B cell (primary cell): ENCODE measurements at regions not wholly inside any gene's neighbourhood (a gene's known extent, or its start where the extent isn't known, plus 50 kb on each side); places are given as distances from the start of the nearest gene placed in this dataset.

Source experiments
- ATAC-seq: fragments of 200-7000 bp; cut with Tn5 transposase; one replicate; pipeline ENCODE4 v1.10.0; 2021; ENCODE audit warnings: low read depth, mild to moderate bottlenecking, moderate number of reproducible peaks, moderate library complexity
- CTCF ChIA-PET: fragments of 350-600 bp; sonication (Branson Sonifier 250); formaldehyde crosslinking; loops from one replicate; lab custom pipeline; 2021; ENCODE audit warnings: antibody characterized with exemption, inconsistent platforms; lab: Charles Lee
- POLR2A ChIA-PET: fragments of 350-600 bp; sonication (Branson Sonifier 250); formaldehyde crosslinking; loops from one replicate; lab custom pipeline; 2021; ENCODE audit warnings: antibody characterized with exemption; lab: Charles Lee
- DNase-seq: peaks from one replicate; pipeline ENCODE4 v3.0.0; 2013
- H2AFZ ChIP-seq: 2 replicates; pipeline ENCODE4 v1.6.1; 2012; ENCODE audit warnings: mild to moderate bottlenecking, low read depth, low read length; ENCODE audit not compliant: insufficient read depth, poor library complexity, severe bottlenecking
- H3K27ac ChIP-seq, 2 donors: 1 replicate in 1 of 2; 2 replicates in 1 of 2; pipeline ENCODE4 v1.5.1; 2012 to 2013; ENCODE audit warnings: low read length in 2 of 2, mild to moderate bottlenecking in 2 of 2, moderate library complexity in 1 of 2
- H3K27me3 ChIP-seq, 4 experiments: fragments of 200-600 bp in 1 of 4; sonication (generic) in 1 of 4; replicated peaks in 1 of 4; 1 replicate in 2 of 4; 2 replicates in 2 of 4; pipeline versions ENCODE4 v1.6.1 to v1.7.0; 2013 to 2016; ENCODE audit warnings: low read length in 3 of 4, mild to moderate bottlenecking in 2 of 4, mixed read lengths in 1 of 4, moderate library complexity in 1 of 4; ENCODE audit not compliant: insufficient read depth in 4 of 4, control insufficient read depth in 3 of 4; ENCODE audit errors: control extremely low read depth in 1 of 4
- H3K36me3 ChIP-seq, 2 experiments: replicated peaks in 1 of 2; 1 replicate in 1 of 2; 2 replicates in 1 of 2; pipeline versions ENCODE4 v1.6.1 to v1.7.1; 2013; ENCODE audit warnings: low read length in 1 of 2; ENCODE audit not compliant: insufficient read depth in 2 of 2, control insufficient read depth in 1 of 2; ENCODE audit errors: control extremely low read depth in 1 of 2, extremely low read depth in 1 of 2
- H3K4me1 ChIP-seq, 2 donors: fragments of 200-600 bp in 1 of 2; sonication (generic) in 1 of 2; 1 replicate in 1 of 2; 2 replicates in 1 of 2; pipeline versions ENCODE4 v1.5.1 to v1.6.1; 2013 to 2017; ENCODE audit warnings: low read length in 2 of 2; ENCODE audit not compliant: control insufficient read depth in 2 of 2, insufficient read depth in 2 of 2
- H3K4me2 ChIP-seq: replicated peaks from 2 replicates; pipeline ENCODE3; 2012; ENCODE audit warnings: mild to moderate bottlenecking, low read depth, low read length; ENCODE audit not compliant: poor library complexity, severe bottlenecking
- H3K4me3 ChIP-seq, 5 experiments: fragments of 200-600 bp in 1 of 5; sonication (generic) in 1 of 5; 1 replicate in 3 of 5; 2 replicates in 2 of 5; pipeline versions ENCODE4 v1.5.1 to v1.7.0; 2011 to 2016; ENCODE audit warnings: low read length in 4 of 5, mild to moderate bottlenecking in 4 of 5, low read depth in 2 of 5, control low read depth in 1 of 5, moderate library complexity in 1 of 5; ENCODE audit not compliant: insufficient read depth in 1 of 5; ENCODE audit errors: control extremely low read depth in 1 of 5, extremely low read depth in 1 of 5
- H3K79me2 ChIP-seq: fragments of 200-600 bp; sonication (generic); one replicate; pipeline ENCODE4 v1.6.0; 2016; ENCODE audit warnings: low read length; ENCODE audit not compliant: control insufficient read depth, insufficient read depth
- H3K9ac ChIP-seq: fragments of 200-600 bp; sonication (generic); 2 replicates; pipeline ENCODE4 v1.6.1; 2017; ENCODE audit warnings: mild to moderate bottlenecking, low read length, moderate library complexity
- H3K9me3 ChIP-seq, 3 donors: one replicate each; pipeline versions ENCODE4 v1.6.1 to v1.7.1; 2013; ENCODE audit warnings: low read length in 2 of 3; ENCODE audit not compliant: control insufficient read depth in 2 of 3, insufficient read depth in 1 of 3; ENCODE audit errors: control extremely low read depth in 1 of 3
- H4K20me1 ChIP-seq: 2 replicates; pipeline ENCODE4 v1.6.0; 2012; ENCODE audit warnings: mild to moderate bottlenecking, low read length; ENCODE audit not compliant: insufficient read depth, control insufficient read depth, poor library complexity, severe bottlenecking
- H3K27ac Mint-ChIP-seq: one replicate; pipeline ENCODE4 v1.8.0; 2021; ENCODE audit warnings: mixed read lengths
- H3K27me3 Mint-ChIP-seq: one replicate; pipeline ENCODE4 v1.8.0; 2021; ENCODE audit warnings: mixed read lengths
- H3K4me1 Mint-ChIP-seq: one replicate; pipeline ENCODE4 v1.8.0; 2021; ENCODE audit warnings: mixed read lengths
- H3K4me3 Mint-ChIP-seq: one replicate; pipeline ENCODE4 v1.8.0; 2021; ENCODE audit warnings: mixed read lengths
- H3K9me3 Mint-ChIP-seq: one replicate; pipeline ENCODE4 v1.8.0; 2022; ENCODE audit warnings: mixed read lengths; ENCODE audit not compliant: insufficient read depth
- EZH2 ChIP-seq: IDR thresholded peaks from 2 replicates; pipeline ENCODE4 v1.6.1; 2012; ENCODE audit warnings: borderline replicate concordance, low read depth, mild to moderate bottlenecking, moderate library complexity, low read length; ENCODE audit not compliant: insufficient read depth, poor library complexity, severe bottlenecking
- WGBS: methylation state at CpG from one replicate; pipeline ENCODE4 v1.1.5; 2013; ENCODE audit warnings: missing lambda C conversion rate; ENCODE audit not compliant: insufficient coverage; 5-methylcytosine and 5-hydroxymethylcytosine counted together
- intact Hi-C: fragments of 100-400 bp; cut with micrococcal nuclease; formaldehyde crosslinking; loops from one replicate; pipeline ENCODE4 v1.10.0; 2022
- TF ChIP-seq, protein P1 (sequence below): fragments of 200-600 bp; IDR thresholded peaks from one replicate; pipeline ENCODE4 v1.8.0; 2022; ENCODE audit warnings: antibody characterized with exemption, mild to moderate bottlenecking

DNA sequence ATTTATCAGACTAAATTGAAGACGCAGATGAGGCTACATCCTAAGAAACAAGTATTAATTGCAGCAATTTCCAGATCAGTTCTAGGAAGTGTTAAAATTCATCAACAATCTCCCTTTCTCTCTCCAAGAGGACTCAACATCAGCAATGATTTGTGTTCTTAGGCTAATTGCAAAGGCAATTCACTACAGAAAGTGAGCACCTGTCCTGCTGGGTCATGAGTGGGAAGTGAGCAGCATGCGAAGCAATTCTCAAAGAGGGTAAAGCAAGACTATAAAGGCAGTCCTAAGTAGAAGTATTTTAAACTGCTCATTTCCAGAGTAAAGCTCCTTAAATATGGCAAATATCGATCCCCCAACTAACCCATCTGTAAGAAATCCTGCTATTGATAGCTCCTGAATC is 1191.0 kb upstream of the ALCAM start:
- CTCF ChIA-PET: interaction anchor here (0.6 kb wide), 1 partner anchor 87 kb away, joined by 3 read pairs; no protein-coding TSS in a partner anchor
- Histone ChIP-seq H3K27me3 (no peaks in the 10 kb centered on the region), H3K4me3 (no peak overlapping the region), H3K4me2 (no peak overlapping the region), H3K36me3 (no peaks in the 10 kb centered on the region), H3K27ac (no peak overlapping the region), H3K4me1 (no peaks in the 10 kb centered on the region), H2AFZ (no peak overlapping the region), H3K9me3 (no peaks in the 10 kb centered on the region), H4K20me1 (no peaks in the 10 kb centered on the region), H3K79me2 (no peaks in the 10 kb centered on the region), H3K9ac (no peak overlapping the region)
- Mint-ChIP-seq H3K27ac (no peak overlapping the region), H3K4me3 (no peak overlapping the region), H3K4me1 (no peaks in the 10 kb centered on the region), H3K9me3 (no peaks in the 10 kb centered on the region), H3K27me3 (no peaks in the 10 kb centered on the region)
- POLR2A ChIA-PET: no interaction called here
- intact Hi-C loops: no loop called here
- TF ChIP-seq, protein P1, sequence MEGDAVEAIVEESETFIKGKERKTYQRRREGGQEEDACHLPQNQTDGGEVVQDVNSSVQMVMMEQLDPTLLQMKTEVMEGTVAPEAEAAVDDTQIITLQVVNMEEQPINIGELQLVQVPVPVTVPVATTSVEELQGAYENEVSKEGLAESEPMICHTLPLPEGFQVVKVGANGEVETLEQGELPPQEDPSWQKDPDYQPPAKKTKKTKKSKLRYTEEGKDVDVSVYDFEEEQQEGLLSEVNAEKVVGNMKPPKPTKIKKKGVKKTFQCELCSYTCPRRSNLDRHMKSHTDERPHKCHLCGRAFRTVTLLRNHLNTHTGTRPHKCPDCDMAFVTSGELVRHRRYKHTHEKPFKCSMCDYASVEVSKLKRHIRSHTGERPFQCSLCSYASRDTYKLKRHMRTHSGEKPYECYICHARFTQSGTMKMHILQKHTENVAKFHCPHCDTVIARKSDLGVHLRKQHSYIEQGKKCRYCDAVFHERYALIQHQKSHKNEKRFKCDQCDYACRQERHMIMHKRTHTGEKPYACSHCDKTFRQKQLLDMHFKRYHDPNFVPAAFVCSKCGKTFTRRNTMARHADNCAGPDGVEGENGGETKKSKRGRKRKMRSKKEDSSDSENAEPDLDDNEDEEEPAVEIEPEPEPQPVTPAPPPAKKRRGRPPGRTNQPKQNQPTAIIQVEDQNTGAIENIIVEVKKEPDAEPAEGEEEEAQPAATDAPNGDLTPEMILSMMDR: no peak
- TF ChIP-seq EZH2: no peak
- no peak for ATAC-seq
- WGBS: 83% methylated on average over 1 of the region's 3 CpGs
- DNase-seq: no peak

DNA sequence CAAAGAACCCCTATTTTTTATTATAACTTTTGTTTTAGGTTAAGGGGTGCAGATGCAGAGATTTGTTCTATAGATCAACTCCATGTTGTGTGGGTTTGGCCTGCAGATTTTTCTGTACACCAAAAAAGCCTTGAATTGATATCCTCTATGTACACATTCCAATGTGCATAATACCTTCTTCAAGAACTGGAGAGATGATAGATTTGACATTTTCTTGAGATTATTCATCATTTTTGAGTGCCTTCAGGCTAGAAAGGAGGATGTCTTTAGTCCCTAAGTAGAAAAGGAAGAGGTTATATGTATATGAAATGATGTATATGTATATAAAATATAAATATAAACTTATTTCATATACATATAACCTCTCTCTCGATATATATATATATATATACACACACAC is 1190.0 kb upstream of the ALCAM start:
- Histone ChIP-seq H3K27ac (no peak overlapping the region), H3K4me1 (no peaks in the 10 kb centered on the region), H3K79me2 (no peaks in the 10 kb centered on the region), H4K20me1 (no peaks in the 10 kb centered on the region), H3K36me3 (no peaks in the 10 kb centered on the region), H2AFZ (no peak overlapping the region), H3K9me3 (no peaks in the 10 kb centered on the region), H3K9ac (no peak overlapping the region), H3K4me2 (no peak overlapping the region), H3K4me3 (no peak overlapping the region), H3K27me3 (no peaks in the 10 kb centered on the region)
- DNase-seq (no peak), ATAC-seq (no peak)
- TF ChIP-seq EZH2: no peak
- TF ChIP-seq, protein P1: no peak
- CTCF ChIA-PET: no interaction called here
- H3K4me1 Mint-ChIP-seq: no peaks in the 10 kb centered on the region
- no peak overlapping the region for H3K4me3 Mint-ChIP-seq
- H3K27me3 Mint-ChIP-seq: no peaks in the 10 kb centered on the region
- H3K9me3 Mint-ChIP-seq: no peaks in the 10 kb centered on the region
- no CpG with 5 or more reads among the region's 1 CpG for WGBS
- intact Hi-C loops: no loop called here
- no peak overlapping the region for H3K27ac Mint-ChIP-seq
- POLR2A ChIA-PET: no interaction called here
